HG02884 (cell line): ENCODE measurements at regions not wholly inside any gene's neighbourhood (a gene's known extent, or its start where the extent isn't known, plus 50 kb on each side); places are given as distances from the start of the nearest gene placed in this dataset.
"Not testable (repeated sequence)": the region's sequence is repeated elsewhere in the genome, so short reads cannot be mapped to it uniquely, and the experiment has no call there.

ENCODE experiments used
- ATAC-seq: cut with Tn5 transposase; IDR thresholded peaks from one replicate; pipeline ENCODE4 v1.9.1; 2021; ENCODE audit warnings: mild to moderate bottlenecking, moderate library complexity; ENCODE audit not compliant: unreplicated experiment

DNA sequence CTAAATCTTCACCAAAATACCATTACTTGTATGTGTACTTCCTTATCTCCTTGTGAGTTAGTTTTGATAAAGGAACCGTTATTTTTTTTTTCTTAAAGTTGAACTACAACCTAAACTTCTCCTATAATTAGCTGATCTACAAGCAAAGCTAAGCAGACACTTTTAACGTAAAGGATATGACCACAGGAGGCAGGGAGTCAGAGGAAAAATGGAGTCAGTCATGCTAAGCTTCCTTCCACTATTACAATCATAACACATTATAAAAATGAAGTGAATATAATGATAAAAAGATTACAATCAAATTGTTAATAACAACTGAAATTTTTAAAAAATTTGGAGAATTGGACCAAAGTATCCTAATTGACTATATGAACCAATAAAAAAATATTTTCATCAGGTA is 892.6 kb downstream of the KCNT2 start:
- no peak for ATAC-seq

GRCh38 chr1:195714248-195714647 is 894.0 kb downstream of the KCNT2 start:
- ATAC-seq, result no peak

DNA sequence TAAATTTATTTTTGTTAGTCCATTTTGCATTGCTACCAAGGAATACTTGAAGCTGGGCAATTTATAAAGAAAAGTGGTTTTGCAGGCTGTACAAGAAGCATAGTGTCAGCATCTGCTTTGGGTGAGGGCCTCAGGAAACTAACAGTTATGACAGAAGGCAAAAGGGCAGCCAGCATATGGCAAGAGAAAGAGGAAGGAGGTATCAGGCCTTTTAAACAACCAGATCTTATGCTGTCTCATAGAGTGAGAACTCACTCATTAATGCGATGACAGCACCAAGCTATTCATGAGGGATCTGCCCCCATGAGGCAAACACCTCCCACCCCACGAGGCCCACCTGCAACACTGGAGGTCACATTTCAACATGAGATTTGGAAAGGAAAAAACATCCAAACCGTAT is 898.4 kb downstream of the KCNT2 start:
- no peak for ATAC-seq

- ATAC-seq, result no peak
These were observed 904.2 kb downstream of the KCNT2 start for GRCh38 chr1:195704028-195704427.

GRCh38 chr1:195701149-195701548 is 907.1 kb downstream of the KCNT2 start:
- no peak for ATAC-seq

- ATAC-seq, result peak; percentile 97
These were observed 911.1 kb downstream of the KCNT2 start for GRCh38 chr1:195697130-195697529.

DNA sequence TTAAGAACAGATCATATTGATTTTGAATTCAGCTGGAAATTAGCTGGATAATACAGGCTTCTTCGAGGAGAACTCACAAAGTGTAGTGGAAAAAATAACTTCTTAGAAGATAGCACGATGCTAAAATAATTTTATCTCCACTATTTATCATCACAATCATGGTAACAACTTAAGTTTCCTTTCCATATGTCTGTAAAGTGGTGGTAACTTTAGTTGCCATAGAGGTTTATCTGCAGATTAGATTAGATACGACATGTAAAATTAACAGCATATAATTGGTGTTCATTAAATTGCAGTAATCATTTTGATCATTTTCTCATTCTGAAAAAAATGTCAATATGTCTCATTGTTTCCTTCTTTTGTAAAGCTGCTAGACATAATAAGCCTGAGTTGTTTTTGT is 921.5 kb downstream of the KCNT2 start:
- no peak for ATAC-seq

DNA sequence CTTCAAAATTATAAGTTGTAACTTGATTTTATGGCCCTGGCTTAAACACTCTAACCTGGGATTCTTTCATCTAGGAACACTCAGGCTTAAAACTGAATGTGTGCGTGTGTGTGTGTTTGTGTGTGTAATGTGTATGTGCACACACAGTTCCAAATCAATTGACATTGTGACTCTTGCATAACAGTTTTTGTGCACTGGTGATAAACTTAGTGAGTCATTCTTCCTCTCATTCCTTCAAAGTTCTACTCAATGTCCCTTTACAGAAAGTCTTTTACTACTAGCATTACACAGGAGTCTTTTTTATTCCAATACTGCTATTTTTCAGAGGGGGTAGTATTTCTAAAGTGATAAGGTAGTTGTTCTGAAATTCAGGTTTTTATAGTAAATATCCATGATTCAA is 943.6 kb downstream of the KCNT2 start:
- ATAC-seq, result no peak

DNA sequence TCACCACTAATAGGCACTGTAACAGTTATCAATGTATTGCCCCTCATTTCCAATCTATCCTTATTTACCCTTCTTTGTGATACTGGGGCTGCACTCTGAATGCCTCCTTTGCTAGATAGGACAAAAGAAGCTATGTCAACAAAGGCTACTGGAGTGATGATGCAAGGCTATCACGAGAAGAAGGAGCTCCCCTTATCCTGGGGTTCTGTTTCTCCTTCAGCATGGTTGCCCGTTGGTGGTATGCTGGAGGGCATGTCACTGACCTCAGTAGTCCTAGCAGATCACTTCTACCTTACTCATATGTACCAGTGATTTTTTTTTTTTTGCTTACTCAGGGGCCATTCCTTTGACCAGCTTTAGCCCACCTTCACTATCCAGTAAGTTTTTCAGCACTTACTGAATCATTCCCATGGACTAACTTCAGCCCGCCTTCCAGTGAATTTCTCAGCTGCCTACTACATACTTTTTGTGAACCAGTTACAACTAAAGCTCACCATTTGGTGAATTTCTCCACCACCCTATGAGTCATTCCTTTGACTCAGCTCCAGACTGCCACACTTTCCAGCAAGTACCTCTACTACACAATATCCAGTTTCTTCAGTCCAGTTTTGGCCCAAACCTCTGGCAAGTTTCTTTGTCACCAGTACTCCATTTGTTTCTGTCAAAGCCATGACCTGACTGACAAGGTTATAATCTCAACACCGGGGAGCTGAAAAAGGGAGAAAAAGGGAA is 944.5 kb downstream of the KCNT2 start:
- no peak for ATAC-seq

DNA sequence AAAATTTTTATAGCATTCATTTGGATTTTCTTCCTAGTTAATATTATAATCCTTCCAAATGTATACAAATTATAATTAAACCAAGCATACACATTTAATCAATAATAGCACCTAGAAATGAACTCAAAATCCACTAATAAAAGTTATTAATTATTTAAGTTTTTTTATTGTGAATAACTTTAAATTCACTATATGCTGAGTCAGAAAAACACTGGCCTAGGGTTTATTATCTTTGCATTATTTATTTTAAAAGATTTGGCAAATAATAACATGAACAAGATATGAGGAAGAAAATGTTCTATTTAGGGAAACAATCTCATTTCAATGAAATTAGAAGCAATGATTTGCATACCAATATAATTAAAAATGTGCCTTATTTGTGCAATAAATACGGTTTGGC is 951.5 kb downstream of the KCNT2 start:
- no peak for ATAC-seq

GRCh38 chr1:195648875-195649274 is 959.4 kb downstream of the KCNT2 start:
- ATAC-seq, result not testable (repeated sequence)

DNA sequence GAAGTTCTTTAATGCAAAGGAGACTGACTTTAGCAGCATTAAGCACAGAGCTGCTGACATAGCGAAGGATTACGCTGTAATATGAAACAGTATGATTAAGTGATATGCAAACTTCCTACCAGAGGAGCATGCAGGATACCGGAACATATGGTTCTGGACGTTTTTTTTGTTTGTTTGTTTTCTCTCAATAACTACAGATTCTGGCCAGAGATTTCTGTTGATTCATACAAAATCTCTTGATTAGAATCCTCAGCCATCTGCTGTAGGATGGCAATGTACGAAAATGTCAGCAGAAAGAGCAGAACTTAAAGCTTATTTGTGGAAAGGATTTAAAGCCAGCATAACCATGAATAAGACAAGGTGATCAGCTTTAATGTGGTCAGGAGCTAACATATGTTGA is 970.7 kb downstream of the KCNT2 start:
- ATAC-seq, result no peak

DNA sequence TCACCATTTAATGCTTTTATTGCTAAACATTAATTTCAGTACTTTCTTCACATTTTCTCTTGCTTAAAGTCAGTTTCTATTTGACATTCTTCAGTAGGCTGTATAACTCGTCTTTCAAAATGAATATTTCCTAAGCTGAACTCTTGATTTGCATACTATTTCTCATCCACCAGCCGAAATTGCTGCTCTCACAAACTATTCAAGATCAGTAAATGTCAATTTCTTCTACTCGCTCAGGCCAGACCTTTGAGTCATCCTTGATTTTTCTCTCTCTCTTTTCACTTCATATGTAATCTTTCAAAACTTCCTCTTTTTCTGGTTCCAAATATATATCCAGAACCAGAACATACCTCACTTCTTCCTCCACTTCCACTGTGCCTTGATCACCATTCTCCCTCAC is 990.0 kb downstream of the KCNT2 start:
- ATAC-seq, result peak; percentile 62

DNA sequence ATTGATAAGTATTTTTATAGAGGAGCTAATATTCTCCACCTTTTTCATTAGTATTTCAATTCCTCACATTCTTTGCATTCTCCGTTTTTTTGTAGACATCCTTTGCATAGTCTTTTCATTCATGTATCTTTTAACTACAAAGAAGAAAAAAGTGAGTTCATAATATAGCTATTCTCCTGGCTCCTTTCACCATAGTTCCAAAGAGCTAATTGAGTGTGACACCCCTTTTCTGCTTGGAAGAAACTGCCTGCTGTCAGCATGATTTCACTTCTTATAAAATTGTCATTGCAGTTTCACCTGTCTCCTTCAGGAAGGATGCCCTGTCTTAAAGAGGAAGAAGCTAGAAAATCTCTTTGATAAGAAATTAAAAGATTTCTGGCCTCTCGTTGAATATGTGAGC is 991.1 kb downstream of the KCNT2 start:
- ATAC-seq, result no peak

- no peak for ATAC-seq
These were observed 999.4 kb downstream of the KCNT2 start for GRCh38 chr1:195608883-195609282.

DNA sequence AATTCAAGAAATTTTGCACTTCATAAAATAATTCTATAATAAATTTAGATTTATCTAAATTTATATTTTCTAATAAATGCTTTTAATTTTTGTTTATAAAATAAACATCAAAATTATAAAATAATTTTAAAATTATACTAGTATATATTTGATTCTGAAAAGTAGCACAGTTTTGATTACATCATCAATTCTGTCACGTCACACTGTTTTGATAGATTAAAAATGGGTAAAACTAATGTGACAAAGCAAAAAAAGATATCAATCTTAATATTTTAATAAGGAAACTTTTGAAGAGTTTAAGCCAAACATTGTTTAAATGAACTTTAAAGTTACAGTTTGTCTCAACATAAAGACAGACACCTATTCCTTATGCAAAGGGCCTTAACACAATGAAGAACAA is 1001.8 kb downstream of the KCNT2 start:
- no peak for ATAC-seq

DNA sequence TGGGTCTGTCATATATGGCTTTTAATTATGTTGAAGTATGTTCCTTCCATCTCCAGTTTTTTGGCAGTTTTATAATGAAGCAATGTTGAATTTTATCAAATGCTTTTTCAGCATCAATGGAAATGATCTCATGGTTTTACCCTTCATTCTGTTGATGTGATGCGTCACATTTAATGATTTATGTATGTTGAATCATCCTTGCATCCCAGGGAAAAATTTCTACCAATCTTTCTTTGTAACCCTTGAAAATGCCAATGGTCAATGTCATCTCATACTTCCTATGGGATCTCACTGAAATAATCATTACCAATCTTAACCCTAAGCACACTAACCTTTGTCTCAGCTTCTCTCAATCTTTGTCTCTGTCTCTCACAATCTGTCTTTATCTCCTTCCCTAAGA is 1004.0 kb downstream of the KCNT2 start:
- ATAC-seq, result no peak

GRCh38 chr1:195597891-195598290 is 1010.3 kb downstream of the KCNT2 start:
- no peak for ATAC-seq

DNA sequence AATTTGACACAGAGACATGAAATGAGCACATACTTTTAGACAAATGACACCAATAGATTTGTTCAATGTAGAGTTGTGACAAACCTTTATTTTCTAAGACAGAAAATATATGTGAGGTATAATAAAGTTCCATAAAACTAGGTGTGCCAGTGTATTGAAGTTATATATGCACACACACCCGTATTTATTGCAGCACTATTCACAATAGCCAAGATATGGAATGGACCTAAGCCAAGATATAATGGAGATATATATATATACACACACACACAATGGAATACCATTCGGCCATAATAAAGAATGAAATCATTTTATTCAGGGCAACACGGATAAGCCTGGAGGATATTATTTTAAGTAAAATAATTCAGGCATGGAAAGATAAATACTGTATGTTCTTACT is 1013.5 kb downstream of the KCNT2 start:
- no peak for ATAC-seq

DNA sequence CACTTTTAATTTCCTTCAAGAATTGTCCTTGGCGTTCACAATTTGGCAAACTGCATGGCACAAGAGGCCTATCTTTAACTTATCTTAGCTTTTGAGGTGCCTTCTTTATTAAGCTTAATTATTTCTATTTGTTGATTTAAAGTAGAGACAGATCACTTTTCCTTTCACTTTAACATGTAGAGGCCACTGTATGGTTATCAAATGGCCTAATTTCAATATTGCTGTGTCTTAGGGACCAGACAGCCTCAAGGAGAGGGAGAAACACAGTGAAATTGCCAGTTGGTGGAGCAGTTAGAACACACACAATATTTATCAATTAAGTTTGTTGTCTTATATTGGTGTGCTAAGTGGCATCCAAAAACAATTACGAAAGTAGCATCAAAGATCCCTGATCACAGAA is 1013.9 kb downstream of the KCNT2 start:
- no peak for ATAC-seq

- no peak for ATAC-seq
These were observed 1016.1 kb downstream of the KCNT2 start for GRCh38 chr1:195591917-195592672.

GRCh38 chr1:195590649-195591048 is 1017.6 kb downstream of the KCNT2 start:
- ATAC-seq, result no peak
